Liver (tissue), 8 donors: ENCODE measurements at regions not wholly inside any gene's neighbourhood (a gene's known extent, or its start where the extent isn't known, plus 50 kb on each side); places are given as distances from the start of the nearest gene placed in this dataset.
"Not testable (repeated sequence)": the region's sequence is repeated elsewhere in the genome, so short reads cannot be mapped to it uniquely, and the experiment has no call there.

ENCODE experiments used
- DNase-seq: peaks from one replicate; pipeline ENCODE4 v3.0.0-alpha.2; 2017; ENCODE audit warnings: low spot score
- H3K27ac ChIP-seq, 2 donors: one replicate each; pipeline ENCODE4 v1.7.0; 2013; ENCODE audit warnings: inconsistent platforms in 2 of 2, low read length in 2 of 2, control low read depth in 1 of 2, low read depth in 1 of 2, mild to moderate bottlenecking in 1 of 2
- H3K27me3 ChIP-seq, 4 donors: one replicate each; pipeline versions ENCODE4 v1.6.1 to v1.7.0; 2013; ENCODE audit warnings: low read length in 3 of 4, inconsistent platforms in 1 of 4, mild to moderate bottlenecking in 1 of 4, moderate library complexity in 1 of 4; ENCODE audit not compliant: control insufficient read depth in 4 of 4, insufficient read depth in 4 of 4
- H3K36me3 ChIP-seq, 4 donors: one replicate each; pipeline versions ENCODE4 v1.6.1 to v1.7.0; 2013; ENCODE audit warnings: low read length in 3 of 4, mild to moderate bottlenecking in 3 of 4, low read depth in 1 of 4, moderate library complexity in 1 of 4; ENCODE audit not compliant: control insufficient read depth in 4 of 4, insufficient read depth in 3 of 4
- H3K4me1 ChIP-seq, 4 donors: one replicate each; pipeline versions ENCODE4 v1.6.1 to v1.7.0; 2013; ENCODE audit warnings: low read length in 3 of 4, mild to moderate bottlenecking in 3 of 4, moderate library complexity in 1 of 4; ENCODE audit not compliant: control insufficient read depth in 4 of 4, insufficient read depth in 4 of 4
- H3K4me3 ChIP-seq, 3 donors: one replicate each; pipeline versions ENCODE4 v1.6.1 to v1.7.0; 2013; ENCODE audit warnings: low read length in 3 of 3, control low read depth in 1 of 3, low read depth in 1 of 3, mild to moderate bottlenecking in 1 of 3
- H3K9ac ChIP-seq, 2 donors: one replicate each; pipeline ENCODE4 v1.7.0; 2013; ENCODE audit warnings: low read length in 2 of 2, mild to moderate bottlenecking in 2 of 2, moderate library complexity in 2 of 2, control low read depth in 1 of 2, low read depth in 1 of 2
- H3K9me3 ChIP-seq, 4 donors: one replicate each; pipeline versions ENCODE4 v1.6.1 to v1.7.0; 2013; ENCODE audit warnings: low read length in 3 of 4; ENCODE audit not compliant: control insufficient read depth in 4 of 4
- EGR1 ChIP-seq, 2 donors: IDR thresholded peaks; 2 replicates each; pipeline ENCODE4 v1.6.1; 2016 to 2018; ENCODE audit warnings: antibody characterized with exemption in 2 of 2, low read depth in 2 of 2
- FOXA1 ChIP-seq: IDR thresholded peaks from 2 replicates; pipeline ENCODE4 v1.6.1; 2016; ENCODE audit warnings: antibody characterized with exemption
- FOXA2 ChIP-seq: IDR thresholded peaks from 2 replicates; pipeline ENCODE4 v1.6.1; 2016; ENCODE audit warnings: antibody characterized with exemption
- GABPA ChIP-seq, 2 donors: IDR thresholded peaks in 1 of 2; conservative IDR thresholded peaks in 1 of 2; 2 replicates each; pipeline ENCODE4 v1.6.1; 2016; ENCODE audit warnings: antibody characterized with exemption in 2 of 2, mild to moderate bottlenecking in 1 of 2, moderate library complexity in 1 of 2
- HNF4A ChIP-seq, 2 donors: conservative IDR thresholded peaks; 2 replicates each; pipeline ENCODE4 v1.6.1; 2016; ENCODE audit warnings: antibody characterized with exemption in 2 of 2, mild to moderate bottlenecking in 2 of 2
- HNF4G ChIP-seq: IDR thresholded peaks from 2 replicates; pipeline ENCODE4 v1.6.1; 2016; ENCODE audit warnings: antibody characterized with exemption
- JUND ChIP-seq, 2 donors: IDR thresholded peaks; 2 replicates each; pipeline ENCODE4 v1.6.1; 2016; ENCODE audit warnings: antibody characterized with exemption in 2 of 2
- NR2F2 ChIP-seq: IDR thresholded peaks from 2 replicates; pipeline ENCODE4 v1.6.1; 2016; ENCODE audit warnings: antibody characterized with exemption
- RAD21 ChIP-seq, 2 donors: IDR thresholded peaks; 2 replicates each; pipeline ENCODE4 v1.6.1; 2016; ENCODE audit warnings: antibody characterized with exemption in 2 of 2, mild to moderate bottlenecking in 2 of 2
- RXRA ChIP-seq, 2 donors: IDR thresholded peaks; 2 replicates each; pipeline ENCODE4 v1.6.1; 2017 to 2018; ENCODE audit warnings: antibody characterized with exemption in 2 of 2, mild to moderate bottlenecking in 1 of 2
- SP1 ChIP-seq: IDR thresholded peaks from 2 replicates; pipeline ENCODE4 v1.6.1; 2018; ENCODE audit warnings: antibody characterized with exemption, mild to moderate bottlenecking
- TAF1 ChIP-seq: conservative IDR thresholded peaks from 2 replicates; pipeline ENCODE4 v1.6.1; 2016; ENCODE audit warnings: antibody characterized with exemption, mild to moderate bottlenecking
- YY1 ChIP-seq: IDR thresholded peaks from 2 replicates; pipeline ENCODE4 v1.6.1; 2016; ENCODE audit warnings: antibody characterized with exemption, mild to moderate bottlenecking
- WGBS: extraction: QIAGEN DNeasy Blood & Tissue Kit; methylation state at CpG from one replicate; pipeline ENCODE4 v1.1.7; 2013; 5-methylcytosine and 5-hydroxymethylcytosine counted together
- TF ChIP-seq, protein P1 (sequence below): IDR thresholded peaks from 2 replicates; pipeline ENCODE4 v1.6.1; 2016; ENCODE audit warnings: antibody characterized with exemption
- TF ChIP-seq, protein P2 (sequence below): IDR thresholded peaks from 2 replicates; pipeline ENCODE4 v1.6.1; 2016; ENCODE audit warnings: antibody characterized with exemption
- TF ChIP-seq, protein P3 (sequence below): IDR thresholded peaks from 2 replicates; pipeline ENCODE4 v1.6.1; 2016; ENCODE audit warnings: antibody characterized with exemption, mild to moderate bottlenecking
- TF ChIP-seq, protein P4 (sequence below): fragments of 150-350 bp; IDR thresholded peaks from 2 replicates; pipeline ENCODE4 v1.5.1; 2017; ENCODE audit warnings: improper control_type of control experiment, low read depth, low read length; ENCODE audit not compliant: missing input control
- TF ChIP-seq, protein P5 (sequence below): IDR thresholded peaks from 2 replicates; pipeline ENCODE4 v1.6.1; 2016; ENCODE audit warnings: antibody characterized with exemption
- donor health status: healthy.
- donor health status: healthy.
- donor health status: healthy.
- donor health status: healthy.
- donor health status: healthy.

DNA sequence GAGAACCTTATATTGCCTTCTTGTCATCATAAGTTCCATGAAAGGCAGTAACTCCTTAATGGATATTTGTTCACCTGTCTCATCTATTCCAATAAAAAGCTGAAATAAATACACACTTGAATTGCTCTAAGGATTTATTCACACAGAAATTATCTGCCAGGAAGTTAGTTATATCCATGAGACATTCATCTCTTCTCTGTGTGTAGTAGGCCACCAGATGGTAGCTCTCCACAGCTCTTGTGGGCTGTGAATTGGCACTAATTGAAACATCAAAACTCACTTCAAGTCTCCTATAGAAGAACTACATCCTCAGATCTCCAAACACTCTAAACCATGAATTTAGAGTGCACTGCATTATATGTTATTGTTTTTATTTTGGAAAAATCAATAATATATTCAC lies 189.6 kb downstream of the DSC3 start:
- H3K36me3 ChIP-seq = no peaks in the 10 kb centered on the region
- no peak overlapping the region for H3K9ac ChIP-seq
- H3K4me1 ChIP-seq = no peaks in the 10 kb centered on the region
- no peaks in the 10 kb centered on the region for H3K9me3 ChIP-seq
- no peak overlapping the region for H3K27ac ChIP-seq
- TF ChIP-seq, protein P1, sequence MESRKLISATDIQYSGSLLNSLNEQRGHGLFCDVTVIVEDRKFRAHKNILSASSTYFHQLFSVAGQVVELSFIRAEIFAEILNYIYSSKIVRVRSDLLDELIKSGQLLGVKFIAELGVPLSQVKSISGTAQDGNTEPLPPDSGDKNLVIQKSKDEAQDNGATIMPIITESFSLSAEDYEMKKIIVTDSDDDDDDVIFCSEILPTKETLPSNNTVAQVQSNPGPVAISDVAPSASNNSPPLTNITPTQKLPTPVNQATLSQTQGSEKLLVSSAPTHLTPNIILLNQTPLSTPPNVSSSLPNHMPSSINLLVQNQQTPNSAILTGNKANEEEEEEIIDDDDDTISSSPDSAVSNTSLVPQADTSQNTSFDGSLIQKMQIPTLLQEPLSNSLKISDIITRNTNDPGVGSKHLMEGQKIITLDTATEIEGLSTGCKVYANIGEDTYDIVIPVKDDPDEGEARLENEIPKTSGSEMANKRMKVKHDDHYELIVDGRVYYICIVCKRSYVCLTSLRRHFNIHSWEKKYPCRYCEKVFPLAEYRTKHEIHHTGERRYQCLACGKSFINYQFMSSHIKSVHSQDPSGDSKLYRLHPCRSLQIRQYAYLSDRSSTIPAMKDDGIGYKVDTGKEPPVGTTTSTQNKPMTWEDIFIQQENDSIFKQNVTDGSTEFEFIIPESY = no peak
- TF ChIP-seq, protein P2, sequence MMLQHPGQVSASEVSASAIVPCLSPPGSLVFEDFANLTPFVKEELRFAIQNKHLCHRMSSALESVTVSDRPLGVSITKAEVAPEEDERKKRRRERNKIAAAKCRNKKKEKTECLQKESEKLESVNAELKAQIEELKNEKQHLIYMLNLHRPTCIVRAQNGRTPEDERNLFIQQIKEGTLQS = no peak
- H3K27me3 ChIP-seq = no peaks in the 10 kb centered on the region
- DNase-seq = no peak
- no peak overlapping the region for H3K4me3 ChIP-seq

DNA sequence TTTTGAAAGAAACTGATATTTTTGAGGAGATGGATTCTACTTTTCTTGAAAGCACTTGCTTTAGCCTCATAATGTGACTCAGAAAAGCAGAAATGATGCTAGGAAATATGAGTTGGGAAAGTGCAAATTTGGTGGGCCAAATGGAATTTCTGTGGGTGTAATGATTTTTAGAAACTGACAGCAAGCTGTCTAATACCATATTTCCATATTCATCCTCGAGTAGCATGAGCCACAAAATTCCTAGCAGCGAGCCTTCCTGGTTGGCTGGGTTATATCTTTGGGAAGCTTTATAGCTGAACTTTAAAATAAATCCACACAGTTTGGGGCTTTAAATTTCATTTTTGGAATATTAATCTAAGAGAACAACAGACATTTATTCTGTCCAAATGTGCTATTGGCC lies 190.0 kb downstream of the DSC3 start:
- Histone ChIP-seq H3K9me3 (no peaks in the 10 kb centered on the region), H3K36me3 (no peaks in the 10 kb centered on the region), H3K4me1 (no peaks in the 10 kb centered on the region), H3K4me3 (no peak overlapping the region), H3K27ac (no peak overlapping the region), H3K9ac (no peak overlapping the region), H3K27me3 (no peaks in the 10 kb centered on the region)
- no peak for DNase-seq
- TF ChIP-seq GABPA (IDR thresholded peaks at IDR 0.05 in 1 of 2, conservative IDR thresholded peaks at IDR 0.05 in 1 of 2) = no peak
- no peak for TF ChIP-seq HNF4G
- TF ChIP-seq, protein P2 = no peak
- no peak for TF ChIP-seq EGR1 (IDR thresholded peaks at IDR 0.05; ENCODE audit: low read depth in 2 of 2)
- TF ChIP-seq FOXA1 = no peak
- no peak for TF ChIP-seq YY1
- TF ChIP-seq NR2F2 = no peak
- TF ChIP-seq, protein P3, sequence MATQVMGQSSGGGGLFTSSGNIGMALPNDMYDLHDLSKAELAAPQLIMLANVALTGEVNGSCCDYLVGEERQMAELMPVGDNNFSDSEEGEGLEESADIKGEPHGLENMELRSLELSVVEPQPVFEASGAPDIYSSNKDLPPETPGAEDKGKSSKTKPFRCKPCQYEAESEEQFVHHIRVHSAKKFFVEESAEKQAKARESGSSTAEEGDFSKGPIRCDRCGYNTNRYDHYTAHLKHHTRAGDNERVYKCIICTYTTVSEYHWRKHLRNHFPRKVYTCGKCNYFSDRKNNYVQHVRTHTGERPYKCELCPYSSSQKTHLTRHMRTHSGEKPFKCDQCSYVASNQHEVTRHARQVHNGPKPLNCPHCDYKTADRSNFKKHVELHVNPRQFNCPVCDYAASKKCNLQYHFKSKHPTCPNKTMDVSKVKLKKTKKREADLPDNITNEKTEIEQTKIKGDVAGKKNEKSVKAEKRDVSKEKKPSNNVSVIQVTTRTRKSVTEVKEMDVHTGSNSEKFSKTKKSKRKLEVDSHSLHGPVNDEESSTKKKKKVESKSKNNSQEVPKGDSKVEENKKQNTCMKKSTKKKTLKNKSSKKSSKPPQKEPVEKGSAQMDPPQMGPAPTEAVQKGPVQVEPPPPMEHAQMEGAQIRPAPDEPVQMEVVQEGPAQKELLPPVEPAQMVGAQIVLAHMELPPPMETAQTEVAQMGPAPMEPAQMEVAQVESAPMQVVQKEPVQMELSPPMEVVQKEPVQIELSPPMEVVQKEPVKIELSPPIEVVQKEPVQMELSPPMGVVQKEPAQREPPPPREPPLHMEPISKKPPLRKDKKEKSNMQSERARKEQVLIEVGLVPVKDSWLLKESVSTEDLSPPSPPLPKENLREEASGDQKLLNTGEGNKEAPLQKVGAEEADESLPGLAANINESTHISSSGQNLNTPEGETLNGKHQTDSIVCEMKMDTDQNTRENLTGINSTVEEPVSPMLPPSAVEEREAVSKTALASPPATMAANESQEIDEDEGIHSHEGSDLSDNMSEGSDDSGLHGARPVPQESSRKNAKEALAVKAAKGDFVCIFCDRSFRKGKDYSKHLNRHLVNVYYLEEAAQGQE = no peak
- TF ChIP-seq, protein P4, sequence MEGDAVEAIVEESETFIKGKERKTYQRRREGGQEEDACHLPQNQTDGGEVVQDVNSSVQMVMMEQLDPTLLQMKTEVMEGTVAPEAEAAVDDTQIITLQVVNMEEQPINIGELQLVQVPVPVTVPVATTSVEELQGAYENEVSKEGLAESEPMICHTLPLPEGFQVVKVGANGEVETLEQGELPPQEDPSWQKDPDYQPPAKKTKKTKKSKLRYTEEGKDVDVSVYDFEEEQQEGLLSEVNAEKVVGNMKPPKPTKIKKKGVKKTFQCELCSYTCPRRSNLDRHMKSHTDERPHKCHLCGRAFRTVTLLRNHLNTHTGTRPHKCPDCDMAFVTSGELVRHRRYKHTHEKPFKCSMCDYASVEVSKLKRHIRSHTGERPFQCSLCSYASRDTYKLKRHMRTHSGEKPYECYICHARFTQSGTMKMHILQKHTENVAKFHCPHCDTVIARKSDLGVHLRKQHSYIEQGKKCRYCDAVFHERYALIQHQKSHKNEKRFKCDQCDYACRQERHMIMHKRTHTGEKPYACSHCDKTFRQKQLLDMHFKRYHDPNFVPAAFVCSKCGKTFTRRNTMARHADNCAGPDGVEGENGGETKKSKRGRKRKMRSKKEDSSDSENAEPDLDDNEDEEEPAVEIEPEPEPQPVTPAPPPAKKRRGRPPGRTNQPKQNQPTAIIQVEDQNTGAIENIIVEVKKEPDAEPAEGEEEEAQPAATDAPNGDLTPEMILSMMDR = no peak
- TF ChIP-seq FOXA2 = no peak
- TF ChIP-seq SP1 = no peak
- no peak for TF ChIP-seq HNF4A (conservative IDR thresholded peaks at IDR 0.05)
- no peak for TF ChIP-seq RAD21 (IDR thresholded peaks at IDR 0.05)
- TF ChIP-seq, protein P5, sequence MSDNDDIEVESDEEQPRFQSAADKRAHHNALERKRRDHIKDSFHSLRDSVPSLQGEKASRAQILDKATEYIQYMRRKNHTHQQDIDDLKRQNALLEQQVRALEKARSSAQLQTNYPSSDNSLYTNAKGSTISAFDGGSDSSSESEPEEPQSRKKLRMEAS = no peak
- TF ChIP-seq, protein P1 = no peak
- no peak for TF ChIP-seq JUND (IDR thresholded peaks at IDR 0.05)
- TF ChIP-seq RXRA (IDR thresholded peaks at IDR 0.05) = no peak
- no peak for TF ChIP-seq TAF1
- 61% methylated on average over 2 of the region's 2 CpGs for WGBS

DNA sequence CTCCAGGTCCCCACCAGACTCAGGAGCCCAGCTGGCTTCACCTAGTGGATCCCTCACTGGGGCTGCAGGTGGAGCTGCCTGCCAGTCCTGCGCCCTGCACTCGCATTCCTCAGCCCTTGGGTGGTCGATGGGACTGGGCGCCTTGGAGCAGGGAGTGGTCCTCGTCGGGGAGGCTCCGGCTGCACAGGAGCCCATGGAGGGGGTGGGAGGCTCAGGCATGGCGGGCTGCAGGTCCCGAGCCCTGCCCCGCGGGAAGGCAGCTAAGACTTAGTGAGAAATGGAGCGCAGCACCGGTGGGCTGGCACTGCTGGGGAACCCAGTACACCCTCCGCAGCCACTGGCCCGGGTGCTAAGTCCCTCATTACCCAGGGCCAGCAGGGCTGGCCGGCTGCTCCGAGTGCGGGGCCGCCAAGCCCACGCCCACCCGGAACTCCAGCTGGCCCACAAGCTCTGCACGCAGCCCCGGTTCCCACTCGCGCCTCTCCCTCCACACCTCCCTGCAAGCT lies 203.4 kb downstream of the DSC3 start:
- H3K4me3 ChIP-seq, H3K27ac ChIP-seq, H3K9ac ChIP-seq, H3K4me1 ChIP-seq, H3K36me3 ChIP-seq, H3K27me3 ChIP-seq, H3K9me3 ChIP-seq, DNase-seq: not testable (repeated sequence)
- WGBS = 93% methylated on average over 25 of the region's 25 CpGs
